ENCODE measurements at regions not wholly inside any gene's neighbourhood (a gene's known extent, or its start where the extent isn't known, plus 50 kb on each side); places are given as distances from the start of the nearest gene placed in this dataset.

DNA sequence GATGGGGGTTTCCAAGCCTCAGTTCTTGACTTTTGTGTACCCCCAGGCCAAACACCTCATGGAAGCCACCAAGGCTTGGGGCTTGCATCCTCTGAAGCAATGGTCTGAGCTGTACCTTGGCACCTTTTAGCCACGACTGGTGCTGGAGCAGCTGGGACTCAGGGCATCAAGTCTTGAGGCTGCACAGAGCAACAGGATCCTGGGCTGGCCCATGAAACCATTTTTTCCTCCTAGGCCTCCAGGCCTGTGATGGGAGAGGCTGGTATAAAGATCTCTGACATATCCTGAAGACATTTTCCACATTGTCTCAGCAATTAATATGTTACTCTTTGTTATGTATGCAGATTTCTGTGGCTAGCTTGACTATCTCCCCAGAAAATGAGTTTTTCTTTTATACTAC lies 269.1 kb upstream of the TBX18 start:
- TF ChIP-seq FOXM1 (IDR thresholded peaks at IDR 0.05; ENCODE audit: borderline replicate concordance) = no peak
- TF ChIP-seq HDGF (IDR thresholded peaks at IDR 0.05; ENCODE audit: borderline replicate concordance) = no peak
- no peak for TF ChIP-seq ELF4 (IDR thresholded peaks at IDR 0.05)
- TF ChIP-seq L3MBTL2 (conservative IDR thresholded peaks at IDR 0.05) = no peak
- no peak for TF ChIP-seq TARDBP (IDR thresholded peaks at IDR 0.05)
- no peak for TF ChIP-seq SUZ12 (IDR thresholded peaks at IDR 0.05)

Data from HEK293T (cell line).